CD8-positive, alpha-beta memory T cell (primary cell): ENCODE measurements at regions not wholly inside any gene's neighbourhood (a gene's known extent, or its start where the extent isn't known, plus 50 kb on each side); places are given as distances from the start of the nearest gene placed in this dataset.

ENCODE experiments used
- CTCF ChIA-PET: fragments of 350-600 bp; sonication (Branson Sonifier 250); formaldehyde crosslinking; loops from one replicate; lab custom pipeline; 2021; ENCODE audit warnings: antibody characterized with exemption; lab: Charles Lee
- POLR2A ChIA-PET: fragments of 350-600 bp; sonication (Branson Sonifier 250); formaldehyde crosslinking; loops from one replicate; lab custom pipeline; 2021; ENCODE audit warnings: antibody characterized with exemption; lab: Charles Lee
- DNase-seq, 5 donors: peaks; one replicate each; pipeline versions ENCODE4 v3.0.0 to v3.0.0-alpha.2; 2020 to 2022; ENCODE audit warnings: mixed read lengths in 1 of 5
- H3K27ac ChIP-seq: one replicate; pipeline ENCODE4 v1.7.0; 2013; ENCODE audit warnings: low read depth, mild to moderate bottlenecking, low read length, moderate library complexity
- H3K27me3 ChIP-seq: 2 replicates; pipeline ENCODE4 v1.7.0; 2013; ENCODE audit warnings: low read length, mild to moderate bottlenecking; ENCODE audit not compliant: insufficient read depth, poor library complexity, severe bottlenecking
- H3K36me3 ChIP-seq: 2 replicates; pipeline ENCODE4 v1.7.0; 2013; ENCODE audit warnings: mild to moderate bottlenecking, low read length, moderate library complexity; ENCODE audit not compliant: insufficient read depth
- H3K4me1 ChIP-seq: 2 replicates; pipeline ENCODE4 v1.7.0; 2013; ENCODE audit warnings: mild to moderate bottlenecking, low read length, moderate library complexity; ENCODE audit not compliant: insufficient read depth
- H3K4me3 ChIP-seq: 2 replicates; pipeline ENCODE4 v1.7.0; 2013; ENCODE audit warnings: mild to moderate bottlenecking, low read length
- H3K9me3 ChIP-seq: 2 replicates; pipeline ENCODE4 v1.7.0; 2013; ENCODE audit warnings: mild to moderate bottlenecking, low read length
- H3K27ac Mint-ChIP-seq, 8 donors: one replicate each; pipeline ENCODE4 v1.8.0; 2020 to 2021; ENCODE audit warnings: mixed read lengths in 8 of 8, mild to moderate bottlenecking in 6 of 8, inconsistent platforms in 3 of 8, moderate library complexity in 3 of 8
- H3K27me3 Mint-ChIP-seq, 2 donors: one replicate each; pipeline ENCODE4 v1.8.0; 2020 to 2021; ENCODE audit warnings: mixed read lengths in 2 of 2, mild to moderate bottlenecking in 1 of 2, moderate library complexity in 1 of 2
- H3K36me3 Mint-ChIP-seq, 3 donors: one replicate each; pipeline ENCODE4 v1.8.0; 2020 to 2021; ENCODE audit warnings: mixed read lengths in 3 of 3, inconsistent platforms in 1 of 3, mild to moderate bottlenecking in 1 of 3
- H3K4me1 Mint-ChIP-seq, 3 donors: one replicate each; pipeline ENCODE4 v1.8.0; 2020 to 2021; ENCODE audit warnings: mixed read lengths in 3 of 3, inconsistent platforms in 1 of 3, mild to moderate bottlenecking in 1 of 3
- H3K4me3 Mint-ChIP-seq, 7 donors: one replicate each; pipeline ENCODE4 v1.8.0; 2020 to 2021; ENCODE audit warnings: mixed read lengths in 7 of 7, mild to moderate bottlenecking in 6 of 7, moderate library complexity in 4 of 7, inconsistent platforms in 2 of 7
- H3K9me3 Mint-ChIP-seq, 5 donors: one replicate each; pipeline ENCODE4 v1.8.0; 2020 to 2022; ENCODE audit warnings: mixed read lengths in 5 of 5, mild to moderate bottlenecking in 3 of 5, moderate library complexity in 2 of 5, inconsistent platforms in 1 of 5

GRCh38 chr5:167642779-167643517 is 648.5 kb upstream of the WWC1 start:
- Mint-ChIP-seq H3K36me3 (no peaks in the 10 kb centered on the region), H3K9me3 (peaks cover 0 to 8% (median 2%) of the 10 kb centered on the region in 5 donors), H3K27me3 (no peaks in the 10 kb centered on the region), H3K27ac (no peak overlapping the region), H3K4me3 (no peak overlapping the region), H3K4me1 (no peaks in the 10 kb centered on the region)
- no peaks in the 10 kb centered on the region for H3K36me3 ChIP-seq
- ChIA-PET CTCF (no interaction called here), POLR2A (no interaction called here)
- no peak for DNase-seq
- H3K4me3 ChIP-seq = no peak overlapping the region
- no peaks in the 10 kb centered on the region for H3K9me3 ChIP-seq
- no peaks in the 10 kb centered on the region for H3K4me1 ChIP-seq
- no peak overlapping the region for H3K27ac ChIP-seq
- H3K27me3 ChIP-seq = no peaks in the 10 kb centered on the region

DNA sequence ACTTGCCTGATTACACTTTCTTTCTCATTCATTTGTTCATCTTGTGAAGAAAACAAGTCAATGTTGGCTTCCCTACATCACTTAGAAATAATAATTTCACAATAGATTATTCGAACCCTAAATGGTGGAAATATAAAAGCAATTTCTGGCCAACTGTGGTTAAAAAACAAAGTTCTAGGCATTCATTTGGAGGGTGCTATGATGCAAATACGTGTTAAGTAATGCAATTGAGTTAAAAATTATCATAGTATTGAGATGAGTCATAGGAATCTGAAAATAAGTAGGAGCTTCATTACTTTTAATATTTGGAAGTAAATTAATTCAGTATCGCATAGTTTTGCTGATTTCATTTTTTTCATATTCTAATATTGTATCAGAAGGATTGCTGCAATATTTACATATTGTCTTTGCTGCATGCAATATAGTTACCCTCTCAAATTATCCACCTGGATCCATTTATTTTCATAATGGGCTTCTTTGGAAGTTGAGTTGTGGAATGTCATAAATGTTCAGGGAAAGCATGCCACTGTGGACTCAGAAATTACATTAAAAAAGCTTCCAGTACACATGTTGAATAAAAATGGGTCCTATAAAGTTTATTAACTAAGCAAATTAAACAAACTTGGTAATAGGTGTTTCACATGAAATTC is 647.7 kb upstream of the WWC1 start:
- peaks cover 0 to 8% (median 2%) of the 10 kb centered on the region in 5 donors for H3K9me3 Mint-ChIP-seq
- no peaks in the 10 kb centered on the region for H3K36me3 ChIP-seq
- H3K4me1 ChIP-seq = no peaks in the 10 kb centered on the region
- no peak overlapping the region for H3K4me3 Mint-ChIP-seq
- no peaks in the 10 kb centered on the region for H3K9me3 ChIP-seq
- POLR2A ChIA-PET = no interaction called here
- CTCF ChIA-PET = no interaction called here
- H3K27ac Mint-ChIP-seq = no peak overlapping the region
- no peaks in the 10 kb centered on the region for H3K36me3 Mint-ChIP-seq
- DNase-seq = no peak
- H3K27me3 Mint-ChIP-seq = no peaks in the 10 kb centered on the region
- H3K4me3 ChIP-seq = no peak overlapping the region
- no peaks in the 10 kb centered on the region for H3K27me3 ChIP-seq
- H3K4me1 Mint-ChIP-seq = no peaks in the 10 kb centered on the region
- H3K27ac ChIP-seq = no peak overlapping the region

GRCh38 chr5:167644619-167645018 is 646.8 kb upstream of the WWC1 start:
- H3K27me3 Mint-ChIP-seq = no peaks in the 10 kb centered on the region
- Histone ChIP-seq H3K4me1 (no peaks in the 10 kb centered on the region), H3K36me3 (no peaks in the 10 kb centered on the region), H3K27me3 (no peaks in the 10 kb centered on the region), H3K9me3 (no peaks in the 10 kb centered on the region), H3K4me3 (no peak overlapping the region), H3K27ac (no peak overlapping the region)
- H3K4me3 Mint-ChIP-seq = no peak overlapping the region
- peaks cover 0 to 8% (median 2%) of the 10 kb centered on the region in 5 donors for H3K9me3 Mint-ChIP-seq
- ChIA-PET POLR2A (no interaction called here), CTCF (no interaction called here)
- H3K4me1 Mint-ChIP-seq = no peaks in the 10 kb centered on the region
- H3K36me3 Mint-ChIP-seq = no peaks in the 10 kb centered on the region
- no peak overlapping the region for H3K27ac Mint-ChIP-seq
- DNase-seq = no peak

- Histone ChIP-seq H3K36me3 (no peaks in the 10 kb centered on the region), H3K27me3 (no peaks in the 10 kb centered on the region), H3K27ac (no peak overlapping the region), H3K4me3 (no peak overlapping the region), H3K9me3 (no peaks in the 10 kb centered on the region), H3K4me1 (no peaks in the 10 kb centered on the region)
- Mint-ChIP-seq H3K36me3 (no peaks in the 10 kb centered on the region), H3K27me3 (no peaks in the 10 kb centered on the region), H3K4me1 (no peaks in the 10 kb centered on the region), H3K9me3 (peaks cover 0 to 6% (median 2%) of the 10 kb centered on the region in 5 donors), H3K27ac (no peak overlapping the region), H3K4me3 (no peak overlapping the region)
- ChIA-PET POLR2A (no interaction called here), CTCF (no interaction called here)
- no peak for DNase-seq
These were observed 642.0 kb upstream of the WWC1 start for GRCh38 chr5:167649471-167649870.

DNA sequence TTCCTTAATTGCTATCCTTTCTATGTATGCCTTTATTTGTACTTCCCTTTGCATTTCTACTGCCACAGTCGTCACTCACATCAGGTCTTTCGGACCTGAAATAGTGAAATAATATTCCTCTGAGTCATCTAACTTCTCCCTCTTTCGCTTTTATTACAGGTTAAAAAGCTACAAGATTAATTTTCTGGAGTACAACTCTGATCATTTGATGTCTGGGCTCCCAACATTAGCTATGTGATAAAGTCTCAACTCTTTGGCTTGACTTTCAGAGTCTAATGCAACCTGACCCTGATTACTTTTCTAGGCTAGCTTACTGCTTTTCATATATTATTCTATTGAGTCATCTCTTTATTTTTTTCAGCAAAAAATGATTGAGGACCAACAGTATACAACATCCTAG is 638.8 kb upstream of the WWC1 start:
- no peak overlapping the region for H3K4me3 Mint-ChIP-seq
- H3K27me3 Mint-ChIP-seq = no peaks in the 10 kb centered on the region
- ChIA-PET POLR2A (no interaction called here), CTCF (interaction anchor here (1.1 kb wide), 1 partner anchor 57 kb away, joined by 3 read pairs; no protein-coding TSS in a partner anchor)
- H3K27ac Mint-ChIP-seq = no peak overlapping the region
- H3K9me3 Mint-ChIP-seq = peaks cover 0 to 6% (median 0%) of the 10 kb centered on the region in 5 donors
- no peaks in the 10 kb centered on the region for H3K36me3 ChIP-seq
- H3K4me1 ChIP-seq = no peaks in the 10 kb centered on the region
- H3K4me3 ChIP-seq = no peak overlapping the region
- no peaks in the 10 kb centered on the region for H3K36me3 Mint-ChIP-seq
- DNase-seq = no peak
- no peaks in the 10 kb centered on the region for H3K4me1 Mint-ChIP-seq
- H3K27ac ChIP-seq = no peak overlapping the region
- H3K9me3 ChIP-seq = no peaks in the 10 kb centered on the region
- no peaks in the 10 kb centered on the region for H3K27me3 ChIP-seq

DNA sequence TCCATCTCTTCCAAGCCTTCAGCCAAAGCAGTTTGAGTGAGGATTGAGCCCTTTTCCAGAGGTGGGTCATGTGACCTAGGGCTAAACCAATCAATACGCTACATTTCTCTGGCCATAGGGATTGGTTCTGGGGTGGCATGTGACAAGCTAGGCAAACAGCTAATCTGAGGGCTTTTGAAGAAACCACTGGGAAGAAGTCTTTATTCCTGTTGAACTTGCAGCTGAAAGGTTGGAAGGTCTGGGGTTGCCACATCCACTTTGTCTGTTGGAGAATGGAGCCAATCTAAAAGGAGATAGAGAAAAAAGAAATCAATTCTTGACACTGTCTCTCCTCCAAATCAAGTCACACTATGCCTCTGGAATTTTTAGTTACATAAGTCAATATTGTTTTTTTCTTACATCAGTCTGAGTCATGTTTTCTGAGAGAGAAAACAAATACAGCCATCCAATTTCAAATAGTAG is 637.8 kb upstream of the WWC1 start:
- H3K36me3 ChIP-seq = no peaks in the 10 kb centered on the region
- H3K27me3 Mint-ChIP-seq = no peaks in the 10 kb centered on the region
- POLR2A ChIA-PET = no interaction called here
- no peaks in the 10 kb centered on the region for H3K9me3 ChIP-seq
- no peak overlapping the region for H3K27ac ChIP-seq
- H3K4me1 ChIP-seq = no peaks in the 10 kb centered on the region
- no peak overlapping the region for H3K4me3 Mint-ChIP-seq
- no peak for DNase-seq
- no peaks in the 10 kb centered on the region for H3K36me3 Mint-ChIP-seq
- H3K27ac Mint-ChIP-seq = no peak overlapping the region
- no peak overlapping the region for H3K4me3 ChIP-seq
- CTCF ChIA-PET = no interaction called here
- no peaks in the 10 kb centered on the region for H3K4me1 Mint-ChIP-seq
- peaks cover 0 to 6% (median 3%) of the 10 kb centered on the region in 5 donors for H3K9me3 Mint-ChIP-seq
- no peaks in the 10 kb centered on the region for H3K27me3 ChIP-seq

DNA sequence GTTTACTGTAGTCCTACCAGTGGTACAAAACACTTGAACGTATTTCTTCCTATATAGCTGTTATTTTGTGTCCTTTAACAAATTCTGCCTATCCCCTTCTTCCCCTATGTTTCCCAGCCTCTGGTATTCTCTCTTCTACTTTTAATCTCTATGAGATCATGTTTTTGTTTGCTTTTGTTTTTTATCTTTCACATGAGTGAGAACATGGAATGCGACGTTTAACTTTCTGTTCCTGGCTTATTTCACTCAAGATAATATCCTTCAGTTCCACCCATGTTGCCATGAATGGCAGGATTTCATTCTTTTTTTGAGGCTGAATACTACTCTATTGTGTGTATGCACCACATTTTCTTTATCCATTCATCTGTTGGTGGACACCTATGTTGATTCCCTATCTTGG is 634.4 kb upstream of the WWC1 start:
- Histone ChIP-seq H3K27ac (no peak overlapping the region), H3K4me1 (no peaks in the 10 kb centered on the region), H3K4me3 (no peak overlapping the region), H3K9me3 (no peaks in the 10 kb centered on the region), H3K36me3 (no peaks in the 10 kb centered on the region), H3K27me3 (no peaks in the 10 kb centered on the region)
- ChIA-PET POLR2A (no interaction called here), CTCF (no interaction called here)
- Mint-ChIP-seq H3K4me3 (no peak overlapping the region), H3K4me1 (no peaks in the 10 kb centered on the region), H3K36me3 (no peaks in the 10 kb centered on the region), H3K27me3 (no peaks in the 10 kb centered on the region), H3K9me3 (peaks cover 0 to 3% (median 0%) of the 10 kb centered on the region in 5 donors), H3K27ac (no peak overlapping the region)
- DNase-seq = no peak

DNA sequence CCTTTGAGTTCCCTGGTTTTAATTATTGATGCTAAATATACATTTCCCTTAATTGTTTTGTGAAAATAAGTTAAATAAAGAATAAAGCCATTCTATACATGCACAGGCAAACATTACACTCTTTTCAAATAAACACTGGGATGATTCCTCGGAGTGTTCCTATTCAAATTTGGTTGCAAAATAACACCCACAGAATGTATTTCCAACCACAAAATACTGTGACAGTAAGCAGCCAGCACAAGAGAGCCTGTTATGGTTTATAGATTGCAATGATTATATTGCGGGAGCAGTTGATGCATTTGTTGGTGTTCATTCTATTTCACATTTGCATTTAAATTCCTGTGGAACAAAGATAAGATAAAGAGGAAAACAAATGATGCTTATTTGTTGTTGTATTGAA is 632.6 kb upstream of the WWC1 start:
- Histone ChIP-seq H3K9me3 (no peaks in the 10 kb centered on the region), H3K27ac (no peak overlapping the region), H3K4me3 (no peak overlapping the region), H3K4me1 (no peaks in the 10 kb centered on the region), H3K27me3 (no peaks in the 10 kb centered on the region), H3K36me3 (no peaks in the 10 kb centered on the region)
- H3K36me3 Mint-ChIP-seq = no peaks in the 10 kb centered on the region
- no peaks in the 10 kb centered on the region for H3K27me3 Mint-ChIP-seq
- no peaks in the 10 kb centered on the region for H3K4me1 Mint-ChIP-seq
- H3K9me3 Mint-ChIP-seq = peaks cover 0 to 3% (median 1%) of the 10 kb centered on the region in 5 donors
- no peak overlapping the region for H3K4me3 Mint-ChIP-seq
- no peak for DNase-seq
- H3K27ac Mint-ChIP-seq = no peak overlapping the region
- ChIA-PET POLR2A (no interaction called here), CTCF (no interaction called here)
